ENCODE measurements at regions not wholly inside any gene's neighbourhood (a gene's known extent, or its start where the extent isn't known, plus 50 kb on each side); places are given as distances from the start of the nearest gene placed in this dataset.

DNA sequence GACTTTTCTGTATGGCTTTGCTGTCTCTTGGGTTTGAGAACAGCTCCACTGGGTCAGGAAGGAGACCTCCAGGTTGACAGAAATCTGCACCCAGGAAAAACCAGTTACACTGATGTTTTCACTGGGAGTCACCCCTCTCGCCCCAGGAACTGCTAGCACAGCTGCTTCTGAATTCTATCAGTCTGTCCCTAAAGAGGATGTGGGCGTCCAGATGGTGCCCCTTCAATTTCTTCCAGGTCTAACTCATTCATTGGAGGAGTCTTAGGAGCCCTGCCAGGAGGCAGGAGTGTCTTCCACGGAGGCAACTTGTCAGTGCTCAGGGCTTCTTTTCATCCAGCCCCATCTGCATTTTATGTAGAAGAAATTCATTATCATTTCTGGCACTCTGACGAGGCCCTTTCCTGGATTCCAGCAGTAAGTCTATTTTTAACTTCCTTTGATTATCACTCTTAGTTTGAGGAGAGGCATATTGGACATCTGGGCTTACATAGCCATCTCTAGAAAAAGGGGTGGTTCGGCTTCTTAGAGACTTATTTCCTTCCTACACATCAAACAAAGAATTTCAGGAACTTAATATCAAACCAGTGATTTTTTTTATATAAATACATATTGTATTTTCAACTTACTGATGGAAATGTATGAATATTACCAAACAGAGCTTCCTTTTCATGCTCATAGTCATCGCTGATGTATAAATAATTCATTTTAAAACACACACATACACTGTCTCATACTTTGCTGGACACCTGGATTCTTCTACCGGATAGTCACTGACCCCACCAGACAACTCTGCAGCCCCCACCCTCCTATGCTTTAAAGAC, 148.8 kb downstream of the IRX2 start:
- no peak for TF ChIP-seq POLR2A (IDR thresholded peaks at IDR 0.05)
- TF ChIP-seq, protein P1, sequence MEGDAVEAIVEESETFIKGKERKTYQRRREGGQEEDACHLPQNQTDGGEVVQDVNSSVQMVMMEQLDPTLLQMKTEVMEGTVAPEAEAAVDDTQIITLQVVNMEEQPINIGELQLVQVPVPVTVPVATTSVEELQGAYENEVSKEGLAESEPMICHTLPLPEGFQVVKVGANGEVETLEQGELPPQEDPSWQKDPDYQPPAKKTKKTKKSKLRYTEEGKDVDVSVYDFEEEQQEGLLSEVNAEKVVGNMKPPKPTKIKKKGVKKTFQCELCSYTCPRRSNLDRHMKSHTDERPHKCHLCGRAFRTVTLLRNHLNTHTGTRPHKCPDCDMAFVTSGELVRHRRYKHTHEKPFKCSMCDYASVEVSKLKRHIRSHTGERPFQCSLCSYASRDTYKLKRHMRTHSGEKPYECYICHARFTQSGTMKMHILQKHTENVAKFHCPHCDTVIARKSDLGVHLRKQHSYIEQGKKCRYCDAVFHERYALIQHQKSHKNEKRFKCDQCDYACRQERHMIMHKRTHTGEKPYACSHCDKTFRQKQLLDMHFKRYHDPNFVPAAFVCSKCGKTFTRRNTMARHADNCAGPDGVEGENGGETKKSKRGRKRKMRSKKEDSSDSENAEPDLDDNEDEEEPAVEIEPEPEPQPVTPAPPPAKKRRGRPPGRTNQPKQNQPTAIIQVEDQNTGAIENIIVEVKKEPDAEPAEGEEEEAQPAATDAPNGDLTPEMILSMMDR (IDR thresholded peaks at IDR 0.05), result no peak
- TF ChIP-seq EP300 (IDR thresholded peaks at IDR 0.05), result no peak

All from ovary (tissue), 3 donors.